A549 (cell line): ENCODE measurements at regions not wholly inside any gene's neighbourhood (a gene's known extent, or its start where the extent isn't known, plus 50 kb on each side); places are given as distances from the start of the nearest gene placed in this dataset.
"Not testable (repeated sequence)": the region's sequence is repeated elsewhere in the genome, so short reads cannot be mapped to it uniquely, and the experiment has no call there.

ENCODE experiments used
- HDAC2 ChIP-seq: fragments of 200-600 bp; sonication (generic); IDR thresholded peaks from 2 replicates; pipeline ENCODE4 v1.6.1; 2016
- KDM5A ChIP-seq: fragments of 200-600 bp; sonication (generic); IDR thresholded peaks from 2 replicates; pipeline ENCODE4 v1.6.1; 2016; ENCODE audit warnings: antibody characterized with exemption, mild to moderate bottlenecking
- POLR2A ChIP-seq: IDR thresholded peaks from 2 replicates; pipeline ENCODE4 v1.6.1; 2012; ENCODE audit warnings: mild to moderate bottlenecking, low read length

GRCh38 chr10:38386869-38387268, 292.7 kb downstream of the ZNF37A start:
- TF ChIP-seq HDAC2, KDM5A, POLR2A: not testable (repeated sequence)
